Activated CD4-positive, alpha-beta T cell treated with anti-CD3 and anti-CD28 coated beads, Interleukin-2, amount 50 U/mL, for 24 hours (primary cell): ENCODE measurements at regions not wholly inside any gene's neighbourhood (a gene's known extent, or its start where the extent isn't known, plus 50 kb on each side); places are given as distances from the start of the nearest gene placed in this dataset.

Experiments used
- DNase-seq, 2 donors: peaks; one replicate each; pipeline ENCODE4 v3.0.0-alpha.2; 2020; ENCODE audit warnings: low read depth in 1 of 2, low spot score in 1 of 2

GRCh38 chr5:67487862-67488261 is 291.3 kb upstream of the CD180 start:
- no peak for DNase-seq

- no peak for DNase-seq
These were observed 286.9 kb upstream of the CD180 start for GRCh38 chr5:67483453-67484030.

GRCh38 chr5:67481362-67481761 is 284.8 kb upstream of the CD180 start:
- DNase-seq = no peak

- DNase-seq = no peak
These were observed 281.7 kb upstream of the CD180 start for GRCh38 chr5:67478337-67478736.

- no peak for DNase-seq
These were observed 280.4 kb upstream of the CD180 start for GRCh38 chr5:67476995-67477394.

DNA sequence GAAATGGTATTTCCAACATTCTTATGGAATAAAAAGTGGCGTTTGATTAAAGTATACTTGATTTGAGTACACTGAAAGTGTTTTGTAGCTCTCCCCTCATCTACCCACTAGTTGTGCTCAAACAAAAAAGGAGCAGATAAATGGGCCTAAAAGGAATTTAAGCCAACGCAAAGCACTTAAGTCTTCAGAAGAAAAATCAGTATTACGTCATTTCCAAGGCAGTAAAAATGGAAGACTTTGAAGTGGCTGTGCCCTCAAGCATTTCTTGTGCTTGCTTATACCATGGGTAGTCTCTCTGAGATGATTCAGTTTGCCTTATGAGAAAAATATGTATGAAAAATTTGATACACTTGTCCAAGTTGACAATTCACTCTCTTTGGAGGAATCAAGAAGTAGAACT is 279.9 kb upstream of the CD180 start:
- no peak for DNase-seq

DNA sequence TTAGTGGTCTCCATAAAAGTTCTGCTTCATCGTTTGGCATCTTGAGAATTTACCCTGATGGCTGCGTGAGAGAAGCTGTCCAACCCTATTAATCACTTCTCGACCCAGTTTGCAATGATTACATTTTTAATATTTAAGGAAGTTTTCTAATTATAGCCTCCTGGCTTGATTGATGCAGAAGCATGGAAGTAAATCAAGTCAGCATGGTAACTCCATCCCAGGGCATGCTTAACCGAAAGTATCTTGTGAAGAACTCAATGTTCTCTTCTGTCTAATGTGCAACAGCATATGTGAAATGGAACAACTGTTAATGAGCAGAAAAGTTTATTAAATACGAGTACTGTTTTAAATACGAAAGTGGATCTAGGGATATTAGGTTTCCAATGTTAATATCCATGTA is 278.9 kb upstream of the CD180 start:
- DNase-seq = no peak

- no peak for DNase-seq
These were observed 278.1 kb upstream of the CD180 start for GRCh38 chr5:67474597-67475238.

GRCh38 chr5:67467110-67467509 is 270.5 kb upstream of the CD180 start:
- no peak for DNase-seq

DNA sequence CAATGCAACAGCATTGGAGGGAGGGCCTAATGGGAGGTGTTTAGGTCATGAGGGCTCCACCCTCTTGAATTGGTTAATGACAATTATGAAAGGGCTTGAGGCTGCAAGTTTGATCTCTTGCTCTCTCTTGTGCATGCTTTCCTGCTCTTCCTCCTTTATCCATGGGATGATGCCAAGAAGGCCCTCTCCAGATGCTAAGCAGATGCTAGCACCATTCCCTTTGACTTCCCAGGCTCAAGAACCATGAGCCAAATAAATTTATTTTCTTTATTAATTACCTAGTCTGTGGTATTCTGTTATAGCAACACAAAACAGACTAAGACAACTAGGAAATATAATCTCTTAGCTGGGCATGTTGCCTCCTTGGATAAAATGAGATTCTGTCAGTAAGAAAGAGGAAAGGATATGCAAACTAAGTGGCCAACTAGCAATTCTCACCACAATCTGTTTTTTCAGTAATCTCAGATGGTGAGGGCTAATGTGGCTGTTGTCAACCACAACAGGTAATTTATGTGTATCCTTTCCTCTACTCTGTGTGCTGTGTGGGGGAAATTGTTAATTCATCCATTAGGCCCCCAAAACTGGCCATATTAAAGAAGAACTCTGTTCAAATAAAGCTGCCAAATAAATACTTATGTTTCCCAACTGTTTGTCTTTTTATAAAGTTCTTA is 269.1 kb upstream of the CD180 start:
- DNase-seq = no peak

DNA sequence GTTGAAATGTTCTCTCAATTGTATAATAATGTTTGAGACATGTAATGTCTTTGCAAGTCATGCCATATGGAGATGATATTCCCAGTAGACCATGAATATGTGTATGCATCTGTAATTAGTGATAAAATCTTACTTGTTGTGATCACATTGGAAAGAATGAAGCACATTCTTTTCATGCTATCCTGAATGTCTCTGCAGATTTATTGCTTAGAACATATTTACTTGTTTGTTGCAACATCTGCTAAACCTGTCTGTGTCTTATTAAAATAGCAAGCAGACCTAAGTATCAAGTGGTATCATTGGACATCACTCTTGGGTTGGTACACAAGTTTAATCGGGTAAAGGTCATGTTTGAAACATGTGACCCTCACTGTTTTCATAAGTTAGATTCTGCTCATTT is 265.5 kb upstream of the CD180 start:
- no peak for DNase-seq

DNA sequence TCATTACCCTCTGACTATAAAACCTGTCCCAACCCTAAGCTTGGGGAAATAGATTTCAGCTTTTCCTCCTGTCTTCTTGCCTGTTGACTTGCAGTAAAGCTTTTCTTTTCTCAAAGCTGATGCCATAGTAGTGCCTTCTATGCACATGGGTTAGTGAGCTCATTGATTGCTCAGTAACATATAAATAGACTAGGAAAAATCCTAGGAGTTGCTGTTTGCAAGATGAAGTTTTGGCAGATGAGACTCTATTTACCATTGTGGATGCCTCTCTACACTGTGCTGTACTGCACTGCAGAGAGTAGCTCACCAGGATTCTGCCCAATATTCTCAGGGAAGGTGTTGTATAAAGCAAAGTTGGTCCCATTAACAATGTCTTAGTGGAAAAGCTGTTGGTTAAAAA is 262.7 kb upstream of the CD180 start:
- DNase-seq = no peak

- DNase-seq = no peak
These were observed 259.4 kb upstream of the CD180 start for GRCh38 chr5:67455970-67456369.

- DNase-seq = no peak
These were observed 258.5 kb upstream of the CD180 start for GRCh38 chr5:67454957-67455561.

GRCh38 chr5:67453111-67453905 is 256.7 kb upstream of the CD180 start:
- DNase-seq = no peak

DNA sequence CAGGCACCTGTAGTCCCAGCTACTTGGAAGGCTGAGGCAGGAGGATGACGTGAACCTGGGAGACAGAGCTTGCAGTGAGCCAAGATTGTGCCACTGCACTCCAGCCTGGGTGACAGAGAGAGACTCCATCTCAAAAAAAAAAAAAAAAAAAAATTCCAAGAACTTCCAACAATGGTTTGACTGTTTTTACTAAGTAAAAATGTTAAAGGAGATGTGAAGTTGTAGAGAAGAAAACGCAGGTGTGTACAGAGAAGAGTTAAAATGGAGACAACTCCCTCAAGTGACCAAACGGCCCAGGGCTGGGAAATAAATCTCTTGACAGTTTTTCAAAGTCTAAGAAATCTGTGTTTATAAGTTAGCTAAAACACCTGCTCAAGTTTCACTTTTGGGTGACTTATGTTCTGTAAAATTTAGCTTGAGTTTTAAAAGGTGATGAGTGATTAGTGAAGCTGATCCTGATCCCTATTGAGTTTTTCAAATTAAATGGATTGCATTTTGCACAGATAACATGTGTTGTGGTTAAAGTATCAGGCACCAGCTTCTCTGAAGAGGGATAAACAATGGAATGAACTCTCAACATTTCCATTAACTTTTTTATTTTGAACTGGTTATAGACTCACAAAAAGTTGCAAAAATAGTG is 255.2 kb upstream of the CD180 start:
- DNase-seq = no peak

GRCh38 chr5:67447732-67448131 is 251.1 kb upstream of the CD180 start:
- DNase-seq = no peak

- no peak for DNase-seq
These were observed 241.6 kb upstream of the CD180 start for GRCh38 chr5:67437905-67438845.

DNA sequence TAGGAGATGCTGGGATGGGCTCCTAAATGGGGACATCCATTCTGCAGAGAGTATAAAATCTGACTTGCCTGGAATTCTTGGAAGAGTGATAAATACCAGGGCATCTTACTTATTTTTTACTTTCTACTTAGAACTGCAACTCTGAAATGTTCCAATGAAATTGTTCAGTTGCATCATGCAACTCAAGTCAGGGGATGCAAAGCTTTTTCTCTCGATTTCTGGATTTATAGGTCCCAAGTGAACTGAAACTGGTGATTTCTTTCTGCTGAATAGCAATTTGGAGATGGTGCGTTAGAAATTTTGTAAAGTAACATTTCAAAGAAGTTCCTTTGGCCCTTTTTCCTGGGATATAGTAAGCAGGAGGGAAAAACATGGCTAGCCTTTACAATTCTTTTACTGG is 238.4 kb upstream of the CD180 start:
- no peak for DNase-seq

DNA sequence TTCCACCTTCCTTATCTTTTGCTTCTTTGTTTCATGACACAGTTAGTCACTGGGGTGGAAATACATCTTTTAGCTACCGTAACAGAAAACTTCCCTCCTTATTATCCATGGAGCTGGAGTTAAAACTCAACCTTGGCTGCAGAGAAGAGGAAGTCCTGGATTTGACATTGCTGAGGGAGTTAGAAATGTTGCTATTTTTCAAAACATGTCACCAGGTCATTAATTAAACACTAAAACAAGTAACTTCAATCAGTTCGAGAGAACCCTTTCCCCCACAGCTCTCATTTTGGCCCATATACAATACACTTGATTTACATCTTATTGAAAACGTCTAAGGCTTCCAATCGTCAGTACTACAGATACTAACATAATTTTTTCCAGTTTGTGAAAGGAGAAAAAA is 237.9 kb upstream of the CD180 start:
- no peak for DNase-seq
